ENCODE measurements at regions not wholly inside any gene's neighbourhood (a gene's known extent, or its start where the extent isn't known, plus 50 kb on each side); places are given as distances from the start of the nearest gene placed in this dataset.

DNA sequence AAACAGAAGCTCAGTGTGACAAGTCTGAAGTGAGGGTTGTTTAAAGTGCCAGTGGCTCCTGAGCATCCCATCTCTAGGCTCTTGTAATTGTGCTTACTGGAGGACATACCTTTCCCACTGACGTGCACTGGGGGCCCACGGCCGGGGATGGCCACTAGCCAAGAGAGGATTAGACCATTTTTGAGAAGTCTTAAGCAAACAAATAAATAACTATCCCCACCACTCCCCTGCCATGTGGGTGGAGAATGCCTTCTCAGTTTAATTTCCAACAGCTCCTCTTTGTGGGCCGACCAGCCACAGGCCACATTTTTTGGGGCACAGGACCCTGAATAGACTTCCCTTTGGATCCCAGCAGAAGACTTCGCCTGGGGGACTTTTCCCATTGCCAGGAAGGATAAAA lies 125.0 kb upstream of the MSX1 start:
- Histone ChIP-seq H3K4me3 (ENCODE audit: low read length) (no peak overlapping the region), H3K9ac (ENCODE audit: low read depth, low read length) (no peak overlapping the region), H3K36me3 (ENCODE audit: insufficient read depth, low read depth, low read length) (no peaks in the 10 kb centered on the region), H3K9me3 (ENCODE audit: insufficient read depth, low read depth, low read length) (no peaks in the 10 kb centered on the region), H3K27ac (ENCODE audit: low read length) (no peak overlapping the region), H3K27me3 (ENCODE audit: insufficient read depth, low read length) (no peaks in the 10 kb centered on the region), H3K4me1 (ENCODE audit: insufficient read depth, low read length) (no peaks in the 10 kb centered on the region)

DNA sequence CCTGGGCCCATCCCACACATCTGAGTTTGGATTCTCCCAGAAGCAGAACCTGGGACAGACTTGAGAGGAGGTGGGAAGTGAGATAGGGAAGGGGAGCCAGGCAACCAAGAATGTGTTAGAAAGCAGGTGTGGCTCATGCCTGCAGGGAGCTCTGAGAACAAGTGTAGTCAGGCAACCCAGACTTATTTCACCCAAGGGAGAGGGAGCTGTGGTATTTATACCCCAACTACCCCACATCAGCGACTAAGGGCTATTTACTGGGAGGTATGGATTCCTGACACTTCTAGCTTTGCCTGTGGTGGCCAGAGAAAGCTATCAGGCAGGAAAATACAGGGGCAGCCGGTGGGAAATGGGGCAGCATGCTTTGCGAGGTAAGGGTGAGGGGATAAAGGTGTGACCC lies 125.8 kb upstream of the MSX1 start:
- no peaks in the 10 kb centered on the region for H3K27me3 ChIP-seq (ENCODE audit: insufficient read depth, low read length)
- H3K4me3 ChIP-seq (ENCODE audit: low read length), result no peak overlapping the region
- H3K9me3 ChIP-seq (ENCODE audit: insufficient read depth, low read depth, low read length), result no peaks in the 10 kb centered on the region
- no peak overlapping the region for H3K27ac ChIP-seq (ENCODE audit: low read length)
- H3K36me3 ChIP-seq (ENCODE audit: insufficient read depth, low read depth, low read length), result no peaks in the 10 kb centered on the region
- H3K9ac ChIP-seq (ENCODE audit: low read depth, low read length), result no peak overlapping the region
- no peaks in the 10 kb centered on the region for H3K4me1 ChIP-seq (ENCODE audit: insufficient read depth, low read length)

DNA sequence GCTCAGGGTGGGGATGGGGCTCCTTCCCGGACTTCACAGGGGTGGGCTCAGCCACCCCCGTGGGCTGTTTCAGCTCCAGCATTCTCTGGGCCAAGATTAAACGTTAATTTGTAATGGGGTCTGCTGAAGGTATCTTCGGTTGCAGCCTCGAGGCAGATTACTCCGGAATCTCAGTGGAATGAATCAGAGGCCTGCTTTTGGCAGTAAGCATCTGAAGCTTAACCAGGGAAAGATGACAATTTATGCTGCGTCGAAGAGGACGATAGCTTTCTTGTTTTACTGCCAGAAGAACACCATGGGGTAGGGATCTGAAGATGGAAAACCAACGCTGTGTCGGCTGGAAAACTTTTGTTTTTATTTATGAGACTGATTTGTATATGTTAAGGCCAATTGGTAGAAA lies 129.2 kb upstream of the MSX1 start:
- H3K27me3 ChIP-seq (ENCODE audit: insufficient read depth, low read length), result no peaks in the 10 kb centered on the region
- no peak overlapping the region for H3K4me3 ChIP-seq (ENCODE audit: low read length)
- H3K27ac ChIP-seq (ENCODE audit: low read length), result no peak overlapping the region
- no peaks in the 10 kb centered on the region for H3K36me3 ChIP-seq (ENCODE audit: insufficient read depth, low read depth, low read length)
- no peak overlapping the region for H3K9ac ChIP-seq (ENCODE audit: low read depth, low read length)
- H3K9me3 ChIP-seq (ENCODE audit: insufficient read depth, low read depth, low read length), result peaks cover 14% of the 10 kb centered on the region
- H3K4me1 ChIP-seq (ENCODE audit: insufficient read depth, low read length), result no peaks in the 10 kb centered on the region

DNA sequence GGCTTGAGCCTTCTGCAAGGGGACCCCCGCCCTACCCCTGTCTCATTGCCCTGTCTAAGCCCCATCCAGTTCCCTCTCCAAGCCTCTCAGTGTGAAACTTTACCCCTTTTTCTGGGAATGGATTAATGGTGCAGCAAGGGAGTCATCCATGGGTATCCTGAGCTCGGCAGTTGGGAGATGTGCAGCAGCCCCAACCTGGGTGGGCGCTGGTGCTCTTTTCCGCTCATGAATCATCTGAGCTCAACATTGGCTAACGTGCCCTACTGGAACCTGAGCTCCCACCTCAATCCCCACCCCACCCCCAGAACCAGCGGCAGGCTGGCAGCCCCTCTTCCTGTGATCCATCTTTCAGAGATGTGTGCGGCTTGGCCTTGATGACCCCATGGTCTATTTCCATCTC lies 130.3 kb upstream of the MSX1 start:
- Histone ChIP-seq H3K27ac (ENCODE audit: low read length) (no peak overlapping the region), H3K36me3 (ENCODE audit: insufficient read depth, low read depth, low read length) (no peaks in the 10 kb centered on the region), H3K9me3 (ENCODE audit: insufficient read depth, low read depth, low read length) (peaks cover 24% of the 10 kb centered on the region), H3K4me3 (ENCODE audit: low read length) (no peak overlapping the region), H3K9ac (ENCODE audit: low read depth, low read length) (no peak overlapping the region), H3K27me3 (ENCODE audit: insufficient read depth, low read length) (no peaks in the 10 kb centered on the region), H3K4me1 (ENCODE audit: insufficient read depth, low read length) (no peaks in the 10 kb centered on the region)

DNA sequence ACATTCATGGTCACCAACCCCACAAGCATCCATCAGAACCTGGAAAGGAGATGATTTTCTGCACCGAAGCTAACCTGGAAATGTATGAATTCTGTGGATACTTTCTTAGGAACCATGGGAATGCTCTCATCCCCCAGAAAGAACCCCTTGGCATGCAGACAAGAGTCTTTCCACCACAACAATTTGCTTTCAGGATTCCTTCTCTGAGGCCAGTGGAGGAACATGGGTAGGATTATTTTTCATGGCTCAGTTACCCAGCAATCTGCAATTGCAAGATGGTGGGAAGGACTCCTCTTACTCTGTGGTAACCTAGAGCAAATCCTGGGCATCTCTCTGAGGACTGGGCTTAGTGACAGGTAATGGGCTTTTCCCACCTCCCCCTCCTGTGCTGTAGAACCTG lies 131.9 kb upstream of the MSX1 start:
- Histone ChIP-seq H3K27me3 (ENCODE audit: insufficient read depth, low read length) (no peaks in the 10 kb centered on the region), H3K9ac (ENCODE audit: low read depth, low read length) (no peak overlapping the region), H3K9me3 (ENCODE audit: insufficient read depth, low read depth, low read length) (peaks cover 41% of the 10 kb centered on the region), H3K36me3 (ENCODE audit: insufficient read depth, low read depth, low read length) (no peaks in the 10 kb centered on the region), H3K4me1 (ENCODE audit: insufficient read depth, low read length) (no peaks in the 10 kb centered on the region), H3K27ac (ENCODE audit: low read length) (no peak overlapping the region), H3K4me3 (ENCODE audit: low read length) (no peak overlapping the region)

DNA sequence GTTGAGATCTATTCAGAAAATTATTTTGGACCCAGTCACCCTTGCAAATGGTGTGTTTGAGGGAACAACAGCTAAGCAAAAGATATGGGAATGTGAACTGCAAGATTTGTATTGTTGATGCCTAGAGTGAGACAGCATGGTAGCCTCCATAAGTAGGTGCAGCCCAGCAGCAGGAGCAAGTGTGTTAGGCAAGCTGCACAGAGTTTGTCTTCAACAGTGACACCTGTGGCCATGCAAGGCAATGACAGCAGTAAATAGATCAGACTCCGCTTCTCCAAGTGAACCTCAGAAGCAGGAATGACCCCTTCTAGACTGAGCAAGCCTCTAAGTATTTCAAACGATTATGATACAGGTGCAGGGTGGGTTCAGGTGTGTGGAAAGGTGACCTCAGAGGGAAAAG lies 133.4 kb upstream of the MSX1 start:
- Histone ChIP-seq H3K9me3 (ENCODE audit: insufficient read depth, low read depth, low read length) (peaks cover 43% of the 10 kb centered on the region), H3K27ac (ENCODE audit: low read length) (no peak overlapping the region), H3K36me3 (ENCODE audit: insufficient read depth, low read depth, low read length) (no peaks in the 10 kb centered on the region), H3K4me3 (ENCODE audit: low read length) (no peak overlapping the region), H3K9ac (ENCODE audit: low read depth, low read length) (no peak overlapping the region), H3K27me3 (ENCODE audit: insufficient read depth, low read length) (no peaks in the 10 kb centered on the region), H3K4me1 (ENCODE audit: insufficient read depth, low read length) (no peaks in the 10 kb centered on the region)

DNA sequence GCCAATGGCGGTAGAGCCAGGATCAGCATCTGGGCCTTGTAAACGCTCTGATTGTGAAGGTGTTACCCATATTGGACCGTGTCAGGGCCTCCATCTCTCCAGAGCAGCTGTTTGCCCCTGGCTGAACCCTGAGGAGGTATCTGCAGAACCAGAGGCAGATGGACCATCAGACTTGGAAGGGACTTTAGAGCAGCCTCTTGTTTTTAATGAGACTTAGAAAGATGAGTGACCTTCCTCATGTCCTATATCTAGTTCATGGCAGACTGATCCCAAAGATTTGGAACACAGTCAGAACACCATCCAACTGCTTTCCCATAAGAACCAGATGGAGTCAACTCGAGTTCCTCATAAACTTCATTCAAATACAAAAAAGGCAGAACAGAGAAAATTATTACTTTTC lies 135.1 kb upstream of the MSX1 start:
- Histone ChIP-seq H3K27me3 (ENCODE audit: insufficient read depth, low read length) (no peaks in the 10 kb centered on the region), H3K27ac (ENCODE audit: low read length) (no peak overlapping the region), H3K9ac (ENCODE audit: low read depth, low read length) (no peak overlapping the region), H3K4me3 (ENCODE audit: low read length) (no peak overlapping the region), H3K36me3 (ENCODE audit: insufficient read depth, low read depth, low read length) (no peaks in the 10 kb centered on the region), H3K4me1 (ENCODE audit: insufficient read depth, low read length) (no peaks in the 10 kb centered on the region), H3K9me3 (ENCODE audit: insufficient read depth, low read depth, low read length) (peaks cover 43% of the 10 kb centered on the region)

DNA sequence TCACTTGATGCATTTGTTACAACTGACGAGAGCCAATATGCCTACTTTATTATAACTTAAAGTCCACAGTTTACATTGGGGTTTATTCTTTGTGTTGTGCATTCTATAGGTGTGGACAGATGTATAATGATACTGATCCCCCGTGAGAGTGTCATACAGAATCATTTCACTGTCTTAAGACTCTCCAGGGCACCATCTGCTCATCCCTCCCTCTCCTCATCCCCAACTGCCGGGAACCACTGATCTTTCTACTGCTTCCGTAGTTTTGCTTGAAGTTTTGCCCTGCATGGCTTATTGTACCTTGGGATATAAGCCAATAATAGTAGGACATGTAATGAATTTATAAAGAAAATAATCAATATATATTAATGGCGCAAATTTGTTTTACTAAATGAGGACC lies 137.8 kb upstream of the MSX1 start:
- H3K4me3 ChIP-seq (ENCODE audit: low read length), result no peak overlapping the region
- H3K9ac ChIP-seq (ENCODE audit: low read depth, low read length), result no peak overlapping the region
- no peaks in the 10 kb centered on the region for H3K4me1 ChIP-seq (ENCODE audit: insufficient read depth, low read length)
- peaks cover 43% of the 10 kb centered on the region for H3K9me3 ChIP-seq (ENCODE audit: insufficient read depth, low read depth, low read length)
- no peak overlapping the region for H3K27ac ChIP-seq (ENCODE audit: low read length)
- no peaks in the 10 kb centered on the region for H3K36me3 ChIP-seq (ENCODE audit: insufficient read depth, low read depth, low read length)
- no peaks in the 10 kb centered on the region for H3K27me3 ChIP-seq (ENCODE audit: insufficient read depth, low read length)

DNA sequence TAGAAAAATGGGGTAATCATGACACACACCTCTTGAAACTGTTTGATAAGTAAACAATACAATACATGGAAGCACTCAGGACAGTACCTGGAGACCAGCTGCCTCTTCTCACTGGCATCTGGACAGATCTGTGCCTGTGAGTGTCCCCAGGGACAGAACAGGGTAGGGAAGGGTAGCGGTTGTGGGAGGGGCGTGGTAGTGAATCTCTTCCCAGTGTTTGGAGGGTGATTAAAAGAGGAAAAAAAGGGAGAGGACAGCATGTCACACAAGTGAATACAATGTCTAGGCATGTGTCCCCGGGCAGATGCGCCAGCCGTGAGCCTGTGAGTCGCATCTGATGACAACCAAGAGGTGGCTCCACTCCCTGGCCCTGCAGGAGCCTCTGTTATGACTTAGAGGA lies 138.8 kb upstream of the MSX1 start:
- no peaks in the 10 kb centered on the region for H3K36me3 ChIP-seq (ENCODE audit: insufficient read depth, low read depth, low read length)
- H3K27me3 ChIP-seq (ENCODE audit: insufficient read depth, low read length), result no peaks in the 10 kb centered on the region
- H3K9ac ChIP-seq (ENCODE audit: low read depth, low read length), result no peak overlapping the region
- no peak overlapping the region for H3K27ac ChIP-seq (ENCODE audit: low read length)
- no peak overlapping the region for H3K4me3 ChIP-seq (ENCODE audit: low read length)
- peaks cover 34% of the 10 kb centered on the region for H3K9me3 ChIP-seq (ENCODE audit: insufficient read depth, low read depth, low read length)
- no peaks in the 10 kb centered on the region for H3K4me1 ChIP-seq (ENCODE audit: insufficient read depth, low read length)

DNA sequence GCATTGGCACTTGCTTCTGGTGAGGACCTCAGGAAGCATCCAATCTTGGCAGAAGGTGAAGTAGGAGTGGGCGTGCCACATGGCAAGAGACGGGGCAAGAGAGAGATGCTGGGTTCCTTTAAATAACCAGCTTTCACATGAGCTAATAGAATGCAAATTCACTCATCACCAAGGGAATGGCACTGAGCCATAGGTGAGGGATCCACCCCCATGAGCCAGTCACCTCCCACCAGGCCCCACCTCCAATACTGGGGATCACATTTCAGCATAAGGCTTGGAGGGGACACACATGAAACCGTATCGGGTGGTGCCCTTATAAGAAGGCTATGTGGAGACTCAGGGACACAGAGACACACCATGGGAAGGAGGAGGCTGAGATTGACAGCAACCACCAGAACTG lies 140.0 kb upstream of the MSX1 start:
- no peaks in the 10 kb centered on the region for H3K27me3 ChIP-seq (ENCODE audit: insufficient read depth, low read length)
- peaks cover 22% of the 10 kb centered on the region for H3K9me3 ChIP-seq (ENCODE audit: insufficient read depth, low read depth, low read length)
- H3K27ac ChIP-seq (ENCODE audit: low read length), result no peak overlapping the region
- H3K4me1 ChIP-seq (ENCODE audit: insufficient read depth, low read length), result no peaks in the 10 kb centered on the region
- no peak overlapping the region for H3K9ac ChIP-seq (ENCODE audit: low read depth, low read length)
- no peak overlapping the region for H3K4me3 ChIP-seq (ENCODE audit: low read length)
- no peaks in the 10 kb centered on the region for H3K36me3 ChIP-seq (ENCODE audit: insufficient read depth, low read depth, low read length)

DNA sequence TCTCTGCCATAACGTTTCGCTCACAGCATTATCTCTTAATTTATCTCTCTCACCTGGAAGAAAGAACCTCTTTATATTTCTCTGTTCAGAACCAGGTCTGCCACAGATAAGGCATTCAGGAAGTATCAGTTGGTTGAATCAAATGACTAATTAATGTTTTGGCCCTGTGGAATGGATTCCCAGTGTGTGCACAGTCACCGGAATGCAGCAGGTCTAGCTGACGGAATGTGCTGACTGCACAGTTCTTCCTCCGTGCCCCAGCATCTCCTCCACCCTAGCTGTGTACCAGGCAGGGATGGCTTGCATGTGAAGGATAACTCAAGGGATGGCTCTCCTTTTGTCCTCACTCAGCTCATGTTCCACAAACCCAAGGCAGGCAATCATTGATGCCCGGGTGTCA lies 141.8 kb upstream of the MSX1 start:
- Histone ChIP-seq H3K36me3 (ENCODE audit: insufficient read depth, low read depth, low read length) (no peaks in the 10 kb centered on the region), H3K27ac (ENCODE audit: low read length) (no peak overlapping the region), H3K9ac (ENCODE audit: low read depth, low read length) (no peak overlapping the region), H3K4me1 (ENCODE audit: insufficient read depth, low read length) (no peaks in the 10 kb centered on the region), H3K4me3 (ENCODE audit: low read length) (no peak overlapping the region), H3K9me3 (ENCODE audit: insufficient read depth, low read depth, low read length) (peaks cover 4% of the 10 kb centered on the region; the same call in 1 of the 2 replicates), H3K27me3 (ENCODE audit: insufficient read depth, low read length) (no peaks in the 10 kb centered on the region)

DNA sequence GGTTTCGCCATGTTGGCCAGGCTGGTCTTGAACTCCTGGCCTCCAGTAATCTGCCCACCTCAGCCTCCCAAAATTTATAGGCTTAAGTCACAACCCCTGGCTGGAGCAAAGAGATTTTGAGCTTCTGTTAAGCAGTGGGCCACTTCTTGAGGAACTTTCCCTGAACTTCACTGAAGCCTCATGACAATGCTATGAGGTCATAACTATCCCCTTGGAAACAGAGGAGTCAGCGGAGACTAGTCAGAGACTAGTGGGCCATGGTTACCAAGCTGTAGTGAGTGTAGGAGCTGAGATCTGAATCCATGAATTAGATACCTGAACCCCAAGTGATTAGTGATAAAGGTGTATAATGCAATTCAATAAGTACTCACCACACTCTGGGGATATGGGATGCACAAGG lies 145.1 kb upstream of the MSX1 start:
- Histone ChIP-seq H3K4me3 (ENCODE audit: low read length) (no peak overlapping the region), H3K36me3 (ENCODE audit: insufficient read depth, low read depth, low read length) (no peaks in the 10 kb centered on the region), H3K27me3 (ENCODE audit: insufficient read depth, low read length) (no peaks in the 10 kb centered on the region), H3K4me1 (ENCODE audit: insufficient read depth, low read length) (no peaks in the 10 kb centered on the region), H3K9ac (ENCODE audit: low read depth, low read length) (no peak overlapping the region), H3K27ac (ENCODE audit: low read length) (no peak overlapping the region), H3K9me3 (ENCODE audit: insufficient read depth, low read depth, low read length) (no peaks in the 10 kb centered on the region)
